GM19023 (cell line): ENCODE measurements at regions not wholly inside any gene's neighbourhood (a gene's known extent, or its start where the extent isn't known, plus 50 kb on each side); places are given as distances from the start of the nearest gene placed in this dataset.
"Not testable (repeated sequence)": the region's sequence is repeated elsewhere in the genome, so short reads cannot be mapped to it uniquely, and the experiment has no call there.

ENCODE experiments used
- ATAC-seq: cut with Tn5 transposase; IDR thresholded peaks from one replicate; pipeline ENCODE4 v1.9.1; 2021; ENCODE audit warnings: mild to moderate bottlenecking, moderate library complexity; ENCODE audit not compliant: unreplicated experiment

DNA sequence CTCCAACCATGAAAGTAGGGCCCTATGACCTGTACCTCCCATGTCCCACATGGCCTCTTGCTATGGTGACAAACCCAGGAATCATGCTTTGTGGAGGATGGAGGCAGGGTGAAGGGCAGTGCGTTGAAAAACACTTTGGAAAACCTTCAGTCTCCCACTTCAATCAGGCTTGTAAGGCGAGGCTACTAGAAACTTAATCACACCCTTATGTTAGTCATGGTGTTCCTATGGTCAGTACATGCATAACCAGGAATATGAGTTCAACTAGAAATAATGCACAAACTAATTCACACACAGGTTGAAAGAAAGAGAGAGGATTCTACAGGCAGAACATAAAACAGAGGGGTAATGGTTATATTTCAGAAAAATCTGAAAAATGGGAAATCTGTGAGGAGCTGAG is 601.1 kb downstream of the KCTD16 start:
- no peak for ATAC-seq

DNA sequence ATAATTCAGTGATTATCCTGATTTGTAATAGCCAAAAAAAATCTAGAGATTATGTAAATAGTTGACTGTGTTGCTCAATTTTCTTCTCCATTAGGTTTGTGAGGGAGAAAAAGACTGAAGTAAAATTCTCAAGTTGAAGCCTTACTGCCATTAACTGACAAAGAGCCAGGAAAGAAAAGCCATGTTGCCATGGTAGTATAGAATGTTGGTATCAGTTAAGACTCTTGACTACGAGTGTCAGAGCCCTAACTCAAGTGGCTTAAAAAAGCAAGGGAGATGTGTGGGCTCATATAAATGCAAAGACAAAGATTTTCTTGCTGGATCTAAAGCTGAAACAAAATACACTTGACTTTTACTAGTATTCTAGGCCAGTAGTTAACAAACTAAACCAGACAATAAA is 571.7 kb downstream of the KCTD16 start:
- ATAC-seq: no peak

DNA sequence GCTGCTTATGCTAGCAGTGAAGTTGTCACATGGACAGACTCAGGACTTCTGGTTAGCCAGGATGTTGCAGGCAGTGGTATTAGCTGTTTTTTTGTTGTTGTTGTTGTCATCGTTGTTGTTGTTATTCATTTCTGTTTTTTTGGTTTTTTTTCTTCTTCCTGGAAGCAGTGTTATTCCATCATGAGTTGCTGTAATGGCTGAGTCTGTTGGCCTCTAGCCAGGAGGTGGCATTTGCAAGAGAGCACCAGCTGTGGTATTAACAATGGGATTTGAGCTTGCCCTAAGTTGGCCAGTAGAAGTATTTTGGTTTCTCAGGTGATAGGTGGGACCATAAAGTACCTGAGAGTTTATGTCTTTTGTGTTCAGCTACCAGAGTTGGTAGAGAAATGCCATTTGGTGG is 561.1 kb downstream of the KCTD16 start:
- ATAC-seq: no peak

DNA sequence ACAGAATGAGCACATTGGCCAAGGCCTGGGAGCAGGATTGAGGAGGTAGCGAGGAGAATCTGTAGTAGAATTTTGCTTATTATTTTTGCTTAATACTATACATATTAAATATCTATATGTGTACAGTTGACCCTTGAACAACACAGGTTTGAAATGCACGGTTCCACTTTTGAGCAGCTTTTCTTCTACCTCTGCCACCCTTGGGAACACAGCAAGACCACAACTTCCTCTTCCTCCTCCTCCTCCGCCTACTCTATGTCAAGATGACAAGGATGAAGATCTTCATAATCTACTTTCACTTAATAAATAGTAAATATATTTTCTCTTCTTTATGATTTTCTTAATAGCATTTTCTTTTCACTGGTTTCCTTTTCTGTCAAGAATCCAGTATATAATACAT is 541.4 kb downstream of the KCTD16 start:
- ATAC-seq: no peak

DNA sequence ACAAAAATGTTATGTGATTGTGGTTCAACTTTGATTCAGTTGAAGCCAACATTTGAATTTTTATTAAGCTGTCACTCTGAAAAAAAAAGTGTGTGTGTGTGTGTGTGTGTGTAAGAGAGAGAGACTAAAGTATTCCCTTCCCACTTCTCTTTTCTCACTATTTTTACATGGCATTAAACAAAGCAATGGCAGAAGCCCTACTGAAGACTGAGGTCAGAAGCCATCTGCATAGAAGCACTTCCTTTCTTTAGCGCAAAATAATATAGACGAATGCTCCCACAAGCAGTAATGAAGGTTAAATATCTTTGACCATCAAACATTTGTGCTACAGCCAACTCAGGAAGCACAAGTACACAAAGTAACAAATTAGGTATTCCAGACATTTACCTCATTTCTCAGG is 540.5 kb downstream of the KCTD16 start:
- no peak for ATAC-seq

DNA sequence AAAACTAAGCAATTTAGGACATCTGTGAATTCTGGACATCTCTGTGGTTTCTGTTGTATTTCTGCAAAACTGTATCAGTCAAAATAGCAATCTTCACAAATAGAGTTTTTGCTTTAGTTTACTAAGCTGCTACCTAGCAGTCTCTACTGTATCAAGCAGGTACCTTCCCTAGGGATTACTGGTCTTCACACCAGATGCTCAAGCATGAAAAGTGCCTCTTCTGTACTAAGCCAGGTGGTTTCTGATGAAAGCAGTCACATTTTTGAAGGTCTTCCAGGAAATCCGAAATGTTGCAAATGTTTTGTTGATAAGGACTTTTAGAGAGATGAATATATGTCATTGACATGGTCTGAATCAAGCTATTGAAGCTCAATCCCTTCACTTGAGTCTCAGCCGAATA is 540.0 kb downstream of the KCTD16 start:
- ATAC-seq: no peak

DNA sequence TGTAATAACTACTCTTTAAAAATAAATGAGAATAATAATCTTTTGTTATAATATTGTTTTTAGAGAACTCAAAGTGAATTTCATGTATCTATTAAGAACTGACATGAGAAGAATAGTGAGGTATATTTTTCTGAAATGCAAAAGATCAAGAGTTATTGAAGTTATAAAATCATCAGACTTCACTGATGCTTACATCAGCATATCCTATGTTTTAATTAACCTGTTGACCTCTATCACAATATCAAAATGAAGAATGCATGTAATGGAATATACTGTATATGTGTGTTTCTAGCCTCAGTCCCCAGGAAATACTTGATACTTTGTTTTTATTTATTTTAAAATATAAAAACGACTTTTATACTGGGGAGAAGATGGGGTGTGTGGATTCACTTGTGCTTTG is 533.1 kb downstream of the KCTD16 start:
- ATAC-seq: no peak

DNA sequence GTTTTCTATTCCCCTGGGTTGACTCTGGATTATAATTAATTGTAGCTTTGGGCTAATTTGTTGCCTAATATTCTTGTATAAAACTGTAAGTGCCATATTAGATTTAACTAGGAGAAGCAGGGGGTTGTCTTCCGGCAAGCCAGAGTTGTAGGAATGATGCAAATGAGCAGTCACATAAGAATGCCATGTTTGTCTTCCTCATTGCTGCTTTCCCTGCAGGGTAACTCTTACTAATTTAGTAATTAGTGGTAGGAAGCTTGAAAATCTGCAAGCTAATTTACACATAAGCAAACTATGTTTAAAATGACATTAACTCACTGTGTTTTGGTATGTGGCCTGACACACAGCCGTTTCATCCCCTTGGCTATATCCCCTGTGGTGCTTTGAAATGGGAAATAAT is 527.8 kb downstream of the KCTD16 start:
- no peak for ATAC-seq

DNA sequence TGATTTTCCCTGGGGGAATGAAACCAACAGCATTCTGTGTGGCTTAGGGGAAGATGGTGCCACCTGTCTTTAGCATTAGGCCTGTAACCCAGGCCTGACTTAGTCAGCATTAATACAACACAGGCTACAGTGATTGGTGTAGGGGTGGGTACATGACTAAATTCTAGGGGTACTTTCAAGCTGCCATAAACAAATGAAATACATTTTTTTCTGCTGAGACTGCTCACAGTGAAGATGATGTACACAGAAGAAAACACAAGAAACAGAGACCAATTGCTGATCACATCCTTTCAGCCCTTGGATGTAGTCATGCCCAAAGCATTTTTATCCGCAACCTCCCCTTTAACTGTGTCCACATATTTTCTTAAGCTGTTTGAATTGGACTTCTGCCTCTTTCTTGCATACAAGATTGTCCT is 527.2 kb downstream of the KCTD16 start:
- no peak for ATAC-seq

DNA sequence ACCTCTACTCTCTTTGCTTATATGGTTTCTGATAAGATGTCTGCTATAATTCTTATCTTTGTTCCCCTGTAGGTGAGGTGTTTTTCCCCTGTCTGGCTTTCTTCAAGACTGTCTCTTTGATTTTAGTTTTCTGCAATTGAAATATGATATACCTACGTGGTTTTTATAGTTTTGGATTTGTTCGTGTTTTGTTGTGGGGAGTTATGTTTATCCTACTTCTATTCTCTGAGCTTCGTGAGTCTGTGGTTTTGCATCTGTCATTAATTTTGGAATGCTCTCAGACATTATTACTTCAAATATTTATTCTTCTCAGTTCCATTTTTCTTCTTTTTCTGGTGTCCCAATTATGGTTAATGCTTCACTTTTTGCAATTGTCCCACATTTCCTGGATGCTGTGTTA is 521.3 kb downstream of the KCTD16 start:
- ATAC-seq: no peak

DNA sequence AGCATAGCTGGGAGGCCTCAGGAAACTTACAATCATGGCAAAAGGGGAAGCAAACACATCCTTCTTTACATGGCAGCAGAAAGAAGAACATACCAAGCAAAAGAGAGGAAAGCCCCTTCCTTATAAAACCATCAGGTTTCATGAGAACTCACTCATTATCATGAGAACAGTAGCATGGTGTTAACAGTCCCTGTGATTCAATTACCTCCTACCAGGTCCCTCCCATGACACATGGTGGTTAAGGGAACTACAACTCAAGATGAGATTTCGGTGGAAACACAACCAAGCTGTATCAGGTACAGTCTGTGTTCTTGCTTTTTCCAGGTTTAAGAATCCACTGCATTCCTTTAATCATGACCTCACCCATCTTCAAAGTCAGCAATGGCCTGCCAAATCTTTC is 514.2 kb downstream of the KCTD16 start:
- no peak for ATAC-seq

DNA sequence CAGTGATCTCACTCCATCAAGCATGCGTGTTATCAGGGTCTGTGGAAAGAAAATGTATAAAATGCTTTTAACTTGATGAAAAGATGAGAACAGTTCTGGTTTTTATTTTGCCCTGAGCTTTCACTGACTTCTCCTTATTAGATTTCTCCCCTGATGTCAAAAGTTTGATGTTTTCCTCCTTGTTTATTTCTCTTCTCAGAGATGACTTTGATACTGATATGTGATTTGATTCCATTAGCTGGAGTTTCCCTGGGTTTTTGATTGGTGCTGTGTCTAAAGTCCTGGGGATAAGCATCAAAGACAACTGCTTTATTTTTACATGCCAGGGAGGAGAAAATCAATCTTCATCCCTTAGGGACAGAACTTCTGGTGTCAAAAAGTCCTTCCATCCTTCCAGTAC is 510.0 kb downstream of the KCTD16 start:
- ATAC-seq: no peak

DNA sequence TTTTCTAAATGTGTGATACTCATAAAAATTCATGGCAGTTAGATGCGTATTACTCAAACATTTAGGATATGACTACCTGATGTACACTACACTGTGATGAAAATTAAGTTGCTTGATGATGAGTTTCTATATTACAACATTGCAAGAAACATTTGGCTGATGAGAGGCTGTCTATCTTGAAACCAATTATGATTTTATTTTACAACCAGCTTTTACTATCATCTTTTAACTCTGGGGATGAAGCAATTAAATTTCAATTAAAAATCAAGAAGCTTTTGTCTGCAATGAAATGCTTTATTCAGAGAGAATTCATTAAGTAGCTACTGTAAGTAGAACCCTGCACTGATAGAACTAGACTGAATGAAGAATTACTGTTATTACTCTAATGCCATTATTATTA is 500.4 kb downstream of the KCTD16 start:
- ATAC-seq: no peak

DNA sequence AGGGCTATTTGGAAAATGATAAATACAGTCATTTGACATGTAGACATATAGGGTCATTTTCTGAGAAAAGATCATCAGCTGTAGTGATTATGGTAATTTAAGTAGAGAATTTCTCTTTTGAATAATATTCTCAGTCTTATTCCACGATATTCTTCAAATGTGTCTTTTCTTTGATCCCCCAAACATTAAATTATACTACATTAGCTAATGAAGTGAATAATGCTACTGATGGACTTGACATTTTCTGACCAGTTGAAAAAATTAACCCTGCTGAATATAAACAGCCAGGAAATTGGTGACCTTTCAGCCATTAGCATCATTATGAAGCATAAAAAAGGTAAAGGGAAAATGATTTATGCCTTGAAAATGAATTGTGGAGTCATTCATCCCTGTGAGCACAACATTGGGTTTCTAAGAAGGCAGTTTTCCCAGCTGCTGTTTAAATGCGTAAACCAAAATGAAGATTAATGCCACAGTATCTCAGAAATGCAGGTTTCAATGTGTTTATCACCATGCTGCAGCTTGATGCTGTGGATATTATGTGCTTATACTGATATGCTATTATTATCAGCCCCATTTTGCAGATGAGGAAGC is 489.1 kb downstream of the KCTD16 start:
- no peak for ATAC-seq

DNA sequence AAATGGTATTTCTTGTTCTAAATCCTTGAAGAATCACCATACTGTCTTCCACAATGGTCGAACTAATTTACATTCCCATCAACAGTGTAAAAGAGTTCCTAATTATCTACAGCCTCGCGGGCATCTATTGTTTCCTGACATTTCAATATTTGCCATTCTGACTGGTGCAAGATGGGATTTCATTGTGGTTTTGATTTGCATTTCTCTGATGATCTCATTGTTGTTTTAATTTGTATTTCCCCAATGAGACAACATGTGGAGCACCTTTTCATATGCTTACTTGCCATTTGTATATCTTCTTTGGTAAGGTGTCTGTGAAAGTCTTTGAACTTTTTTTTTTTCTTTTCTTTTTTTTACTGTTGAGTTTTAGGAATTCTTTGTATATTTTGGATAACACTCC is 473.6 kb downstream of the KCTD16 start:
- no peak for ATAC-seq

DNA sequence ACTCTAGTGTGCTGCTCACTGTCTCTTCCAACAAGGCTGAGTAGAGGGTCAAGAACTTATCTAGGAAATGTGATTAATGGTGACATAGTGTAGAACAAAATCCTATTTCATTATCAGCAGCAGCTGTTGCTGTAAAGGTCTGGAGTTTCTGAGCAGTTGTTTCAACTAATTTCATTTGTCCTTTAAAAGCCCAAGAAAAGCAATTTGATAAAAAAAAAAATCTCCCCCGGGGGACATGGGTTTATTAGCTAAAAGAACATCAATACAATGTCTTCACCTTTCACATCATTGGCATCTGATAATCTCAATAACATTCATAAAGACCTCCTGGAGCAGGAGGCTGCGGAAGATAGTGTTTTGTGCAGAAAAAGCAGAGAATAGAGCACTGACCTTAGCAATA is 468.1 kb downstream of the KCTD16 start:
- no peak for ATAC-seq

DNA sequence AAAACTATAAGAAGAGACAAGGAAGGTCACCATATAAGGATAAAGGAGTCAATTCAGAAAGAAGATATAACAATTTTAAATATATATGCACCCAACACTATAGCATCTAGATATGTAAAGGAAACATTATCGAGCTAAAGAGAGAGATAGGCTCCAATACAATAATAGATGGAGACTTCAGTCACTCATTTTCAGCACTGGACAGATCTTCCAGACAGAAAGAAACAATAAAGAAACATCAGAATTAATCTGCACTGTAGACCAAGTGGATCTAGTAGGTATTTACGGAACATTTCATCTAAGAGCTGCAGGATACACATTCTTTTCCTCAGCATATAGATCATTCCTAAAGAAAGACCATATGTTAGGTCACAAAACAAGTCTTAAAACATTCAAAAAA is 463.5 kb downstream of the KCTD16 start:
- ATAC-seq: no peak

DNA sequence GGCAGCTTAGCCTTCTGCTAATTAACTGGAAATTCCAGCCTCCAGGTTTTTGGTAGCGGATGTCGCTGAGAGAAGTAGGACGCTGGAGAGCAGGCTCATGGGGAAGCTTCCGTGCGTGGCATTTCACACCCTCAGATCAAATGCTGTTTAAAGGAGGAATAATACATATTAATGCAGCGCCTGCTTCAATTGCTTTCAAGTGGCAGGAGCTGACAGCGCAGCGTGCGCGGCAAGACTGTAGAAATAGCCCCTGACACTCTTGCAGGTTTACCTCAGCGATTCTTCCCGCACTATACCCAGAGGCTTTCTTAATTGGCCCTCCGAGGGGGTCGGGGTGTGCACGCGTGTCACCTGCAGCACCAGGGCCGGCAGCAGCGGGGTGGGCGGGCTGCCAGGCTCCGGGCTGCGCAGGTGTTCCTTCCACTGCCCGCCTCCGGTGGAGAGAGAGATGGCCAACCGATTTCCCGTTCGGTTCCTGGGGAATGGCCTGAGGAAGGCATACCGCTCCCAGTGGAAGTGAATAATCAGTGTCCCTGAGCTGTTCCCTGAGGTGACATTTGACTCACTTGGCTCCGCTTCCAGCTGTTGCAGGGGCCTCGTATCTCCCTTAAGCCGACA is 427.9 kb downstream of the KCTD16 start:
- ATAC-seq: no peak

DNA sequence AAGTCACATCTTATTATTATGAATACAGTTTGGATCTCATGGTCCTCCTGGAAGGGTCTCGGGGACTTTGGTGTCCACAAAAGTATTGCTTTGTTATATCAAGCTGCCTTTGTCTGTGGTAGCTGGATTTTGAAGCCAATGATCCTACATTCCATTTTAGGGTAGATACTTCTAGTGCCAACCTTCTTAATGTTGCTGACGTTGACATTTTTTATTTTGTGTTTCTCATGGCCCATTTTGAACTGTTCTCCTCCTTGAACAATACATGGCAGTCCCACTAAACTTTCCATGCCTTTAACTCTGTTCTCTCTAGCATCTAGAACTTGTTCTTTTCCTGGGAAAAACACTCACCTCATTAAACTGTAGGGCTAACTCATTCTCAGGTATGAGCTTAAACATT is 425.8 kb downstream of the KCTD16 start:
- ATAC-seq: no peak

DNA sequence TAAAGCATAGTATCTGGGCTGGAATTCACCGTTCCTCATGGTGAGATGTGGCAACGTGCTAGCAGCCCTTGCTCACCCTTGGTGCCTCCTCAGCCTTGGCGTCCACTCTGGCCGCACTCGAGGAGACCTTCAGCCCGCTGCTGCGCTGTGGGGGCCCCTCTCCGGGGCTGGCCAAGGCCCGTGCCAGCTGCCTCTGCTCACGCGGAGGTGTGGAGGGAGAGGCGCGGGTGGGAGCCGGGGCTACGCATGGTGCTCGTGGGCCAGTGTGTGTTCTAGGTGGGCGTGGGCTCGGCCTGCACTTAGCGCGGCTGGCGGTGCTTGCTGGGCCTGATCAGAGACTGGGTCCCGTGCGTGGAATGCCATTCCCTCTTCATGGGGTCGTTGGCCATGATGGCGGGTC is 424.2 kb downstream of the KCTD16 start:
- no peak for ATAC-seq

DNA sequence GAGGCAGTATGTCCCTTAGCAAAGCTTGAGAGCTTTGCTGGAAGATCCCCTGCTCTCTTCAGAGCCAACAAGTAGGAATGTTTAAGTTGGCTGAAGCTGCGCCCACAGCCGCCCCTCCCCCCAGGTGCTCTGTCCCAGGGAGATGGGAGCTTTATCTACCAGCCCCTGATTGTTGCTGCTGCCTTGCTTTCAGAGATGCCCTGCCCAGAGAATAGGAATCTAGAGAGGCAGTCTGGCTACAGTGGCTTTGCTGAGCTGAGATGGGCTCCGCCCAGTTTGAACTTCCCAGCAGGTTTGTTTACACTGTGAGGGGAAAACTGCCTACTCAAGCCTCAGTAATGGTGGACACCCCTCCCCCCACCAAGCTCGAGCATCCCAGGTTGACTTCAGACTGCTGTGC is 423.6 kb downstream of the KCTD16 start:
- not testable (repeated sequence) for ATAC-seq

DNA sequence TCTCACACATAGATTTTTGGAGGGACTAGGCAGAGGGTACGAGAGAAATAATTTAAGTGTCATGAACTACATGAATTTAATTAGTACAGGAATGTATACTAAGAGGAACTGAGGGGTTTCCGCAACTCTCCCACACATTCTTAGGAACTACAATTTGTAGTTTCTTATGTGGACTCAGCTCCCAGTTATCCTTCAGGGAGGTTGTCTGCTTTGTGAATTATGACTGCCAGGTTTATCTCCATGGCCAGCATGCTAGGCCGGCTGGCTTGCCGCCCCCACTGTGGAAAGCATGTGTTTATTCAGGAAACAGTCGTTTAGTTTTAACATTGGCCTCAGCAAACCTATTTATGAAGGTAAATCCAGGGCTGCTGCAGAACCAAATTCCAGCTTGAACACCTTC is 415.0 kb downstream of the KCTD16 start:
- ATAC-seq: no peak
